ENCODE measurements at regions not wholly inside any gene's neighbourhood (a gene's known extent, or its start where the extent isn't known, plus 50 kb on each side); places are given as distances from the start of the nearest gene placed in this dataset.

- TF ChIP-seq, protein P1, sequence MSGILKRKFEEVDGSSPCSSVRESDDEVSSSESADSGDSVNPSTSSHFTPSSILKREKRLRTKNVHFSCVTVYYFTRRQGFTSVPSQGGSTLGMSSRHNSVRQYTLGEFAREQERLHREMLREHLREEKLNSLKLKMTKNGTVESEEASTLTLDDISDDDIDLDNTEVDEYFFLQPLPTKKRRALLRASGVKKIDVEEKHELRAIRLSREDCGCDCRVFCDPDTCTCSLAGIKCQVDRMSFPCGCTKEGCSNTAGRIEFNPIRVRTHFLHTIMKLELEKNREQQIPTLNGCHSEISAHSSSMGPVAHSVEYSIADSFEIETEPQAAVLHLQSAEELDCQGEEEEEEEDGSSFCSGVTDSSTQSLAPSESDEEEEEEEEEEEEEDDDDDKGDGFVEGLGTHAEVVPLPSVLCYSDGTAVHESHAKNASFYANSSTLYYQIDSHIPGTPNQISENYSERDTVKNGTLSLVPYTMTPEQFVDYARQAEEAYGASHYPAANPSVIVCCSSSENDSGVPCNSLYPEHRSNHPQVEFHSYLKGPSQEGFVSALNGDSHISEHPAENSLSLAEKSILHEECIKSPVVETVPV (CRISPR knock-in tag; IDR thresholded peaks at IDR 0.05): no peak
- TF ChIP-seq ARNTL (CRISPR knock-in tag; IDR thresholded peaks at IDR 0.05; ENCODE audit: borderline replicate concordance, low read depth): no peak
- no peak for TF ChIP-seq ZC3H10 (CRISPR knock-in tag; IDR thresholded peaks at IDR 0.05)
- no peak for TF ChIP-seq OSR1 (CRISPR knock-in tag; IDR thresholded peaks at IDR 0.05)
Measured at GRCh38 chr5:145205546-145205945, 629.6 kb downstream of the PRELID2 start.
